Neutrophil (primary cell): ENCODE measurements at regions not wholly inside any gene's neighbourhood (a gene's known extent, or its start where the extent isn't known, plus 50 kb on each side); places are given as distances from the start of the nearest gene placed in this dataset.

Experiments used
- H3K27ac ChIP-seq: fragments of 200-600 bp; sonication (generic); 2 replicates; pipeline ENCODE4 v1.5.1; 2016; ENCODE audit warnings: mild to moderate bottlenecking, moderate library complexity
- H3K27me3 ChIP-seq: fragments of 200-600 bp; sonication (generic); 2 replicates; pipeline ENCODE4 v1.6.0; 2016; ENCODE audit warnings: mild to moderate bottlenecking
- H3K36me3 ChIP-seq: fragments of 200-600 bp; sonication (generic); 2 replicates; pipeline ENCODE4 v1.5.1; 2017
- H3K4me1 ChIP-seq, 2 experiments: fragments of 200-600 bp in 1 of 2; sonication (generic) in 1 of 2; 1 replicate in 1 of 2; 2 replicates in 1 of 2; pipeline versions ENCODE4 v1.5.1 to v1.6.1; 2013 to 2016; ENCODE audit warnings: low read depth in 1 of 2, low read length in 1 of 2, mild to moderate bottlenecking in 1 of 2, moderate library complexity in 1 of 2; ENCODE audit not compliant: control insufficient read depth in 1 of 2, insufficient read depth in 1 of 2
- H3K4me3 ChIP-seq, 2 experiments: fragments of 200-600 bp in 1 of 2; sonication (generic) in 1 of 2; 1 replicate in 1 of 2; 2 replicates in 1 of 2; pipeline ENCODE4 v1.5.1; 2013 to 2016; ENCODE audit warnings: low read depth in 1 of 2, low read length in 1 of 2, mild to moderate bottlenecking in 1 of 2, moderate library complexity in 1 of 2
- H3K9me3 ChIP-seq: fragments of 200-600 bp; sonication (generic); 2 replicates; pipeline ENCODE4 v1.5.1; 2016
- CTCF ChIP-seq: fragments of 200-600 bp; sonication (generic); IDR thresholded peaks from 2 replicates; pipeline ENCODE4 v1.5.1; 2016; ENCODE audit warnings: antibody characterized with exemption

GRCh38 chr9:129464972-129465833, 155.7 kb downstream of the C9orf50 start:
- no peaks in the 10 kb centered on the region for H3K27me3 ChIP-seq
- no peak for TF ChIP-seq CTCF
- peaks cover 17 to 19% of the 10 kb centered on the region in 2 experiments for H3K4me1 ChIP-seq
- H3K36me3 ChIP-seq = no peaks in the 10 kb centered on the region
- H3K4me3 ChIP-seq = no peak overlapping the region
- no peak overlapping the region for H3K27ac ChIP-seq
- no peaks in the 10 kb centered on the region for H3K9me3 ChIP-seq

GRCh38 chr9:129463994-129464393, 156.9 kb downstream of the C9orf50 start:
- no peaks in the 10 kb centered on the region for H3K9me3 ChIP-seq
- no peaks in the 10 kb centered on the region for H3K27me3 ChIP-seq
- H3K4me3 ChIP-seq = no peak overlapping the region
- no peak for TF ChIP-seq CTCF
- no peak overlapping the region for H3K27ac ChIP-seq
- H3K4me1 ChIP-seq = peaks cover 20 to 26% of the 10 kb centered on the region in 2 experiments
- H3K36me3 ChIP-seq = no peaks in the 10 kb centered on the region

GRCh38 chr9:129463477-129463876, 157.4 kb downstream of the C9orf50 start:
- no peaks in the 10 kb centered on the region for H3K27me3 ChIP-seq
- no peak overlapping the region for H3K27ac ChIP-seq
- TF ChIP-seq CTCF = no peak
- no peak overlapping the region for H3K4me3 ChIP-seq
- peaks cover 25 to 31% of the 10 kb centered on the region in 2 experiments for H3K4me1 ChIP-seq
- H3K9me3 ChIP-seq = no peaks in the 10 kb centered on the region
- H3K36me3 ChIP-seq = no peaks in the 10 kb centered on the region

- Histone ChIP-seq H3K27ac (no peak overlapping the region), H3K27me3 (no peaks in the 10 kb centered on the region), H3K4me1 (peaks cover 35 to 38% of the 10 kb centered on the region in 2 experiments), H3K9me3 (no peaks in the 10 kb centered on the region), H3K36me3 (no peaks in the 10 kb centered on the region), H3K4me3 (no peak overlapping the region)
- TF ChIP-seq CTCF = no peak
These were observed 158.5 kb downstream of the C9orf50 start for GRCh38 chr9:129462360-129462759.

GRCh38 chr9:129460323-129461261, 160.3 kb downstream of the C9orf50 start:
- Histone ChIP-seq H3K27me3 (no peaks in the 10 kb centered on the region), H3K4me3 (peak overlapping the region; percentile 72 to 78), H3K27ac (peak overlapping the region; percentile 100), H3K9me3 (no peaks in the 10 kb centered on the region), H3K36me3 (no peaks in the 10 kb centered on the region), H3K4me1 (peaks cover 35 to 38% of the 10 kb centered on the region in 2 experiments)
- peak; percentile 80 for TF ChIP-seq CTCF
